ENCODE measurements at regions not wholly inside any gene's neighbourhood (a gene's known extent, or its start where the extent isn't known, plus 50 kb on each side); places are given as distances from the start of the nearest gene placed in this dataset.

GRCh38 chr9:106758911-106759310 is 104.1 kb upstream of the ZNF462 start:
- no peaks in the 10 kb centered on the region for H3K4me1 ChIP-seq (ENCODE audit: insufficient read depth)
- H3K79me2 ChIP-seq (ENCODE audit: insufficient read depth), result no peaks in the 10 kb centered on the region
- no peaks in the 10 kb centered on the region for H3F3A ChIP-seq (ENCODE audit: insufficient read depth)
- no peak for DNase-seq
- H2AFZ ChIP-seq, result no peak overlapping the region
- no peak overlapping the region for H3K9ac ChIP-seq
- in situ Hi-C loops (cut with MboI), result no loop called here
- H3K9me2 ChIP-seq (ENCODE audit: insufficient read depth), result no peaks in the 10 kb centered on the region
- WGBS, 2 experiments (ENCODE audit: low coverage in 1 of 2, low lambda C conversion rate in 2 of 2, missing lambda C conversion rate in 2 of 2), result 0 to 5% methylated on average over 1 of the region's 1 CpG
- H3K4me2 ChIP-seq (ENCODE audit: unreplicated experiment), result no peak overlapping the region
- no peaks in the 10 kb centered on the region for H3K27me3 ChIP-seq (replicated peaks; ENCODE audit: insufficient read depth)
- no peak overlapping the region for H3K4me3 ChIP-seq
- no peaks in the 10 kb centered on the region for H4K20me1 ChIP-seq (ENCODE audit: insufficient read depth)
- TF ChIP-seq EZH2phosphoT487 (IDR thresholded peaks at IDR 0.05; ENCODE audit: insufficient read depth, low read depth) (no peak), EZH2 (IDR thresholded peaks at IDR 0.05; ENCODE audit: insufficient read depth, poor library complexity, severe bottlenecking) (no peak)
- no peaks in the 10 kb centered on the region for H3K9me3 ChIP-seq (ENCODE audit: low read depth)
- H3K36me3 ChIP-seq (ENCODE audit: low read depth), result no peaks in the 10 kb centered on the region
- no peak overlapping the region for H3K27ac ChIP-seq

GRCh38 chr9:106761493-106761892 is 101.5 kb upstream of the ZNF462 start:
- H2AFZ ChIP-seq, result no peak overlapping the region
- no peaks in the 10 kb centered on the region for H3K9me3 ChIP-seq (ENCODE audit: low read depth)
- 20 to 26% methylated on average over 2 of the region's 2 CpGs for WGBS, 2 experiments (ENCODE audit: low coverage in 1 of 2, low lambda C conversion rate in 2 of 2, missing lambda C conversion rate in 2 of 2)
- no peak overlapping the region for H3K27ac ChIP-seq
- no peak overlapping the region for H3K9ac ChIP-seq
- no peak overlapping the region for H3K4me3 ChIP-seq
- no peaks in the 10 kb centered on the region for H3K79me2 ChIP-seq (ENCODE audit: insufficient read depth)
- no peak overlapping the region for H3K4me2 ChIP-seq (ENCODE audit: unreplicated experiment)
- no peak for DNase-seq
- H3K9me2 ChIP-seq (ENCODE audit: insufficient read depth), result no peaks in the 10 kb centered on the region
- H3K36me3 ChIP-seq (ENCODE audit: low read depth), result no peaks in the 10 kb centered on the region
- in situ Hi-C loops (cut with MboI), result no loop called here
- no peaks in the 10 kb centered on the region for H3K4me1 ChIP-seq (ENCODE audit: insufficient read depth)
- TF ChIP-seq EZH2phosphoT487 (IDR thresholded peaks at IDR 0.05; ENCODE audit: insufficient read depth, low read depth) (no peak), EZH2 (IDR thresholded peaks at IDR 0.05; ENCODE audit: insufficient read depth, poor library complexity, severe bottlenecking) (no peak)
- no peaks in the 10 kb centered on the region for H3F3A ChIP-seq (ENCODE audit: insufficient read depth)
- H4K20me1 ChIP-seq (ENCODE audit: insufficient read depth), result no peaks in the 10 kb centered on the region
- H3K27me3 ChIP-seq (replicated peaks; ENCODE audit: insufficient read depth), result no peaks in the 10 kb centered on the region

DNA sequence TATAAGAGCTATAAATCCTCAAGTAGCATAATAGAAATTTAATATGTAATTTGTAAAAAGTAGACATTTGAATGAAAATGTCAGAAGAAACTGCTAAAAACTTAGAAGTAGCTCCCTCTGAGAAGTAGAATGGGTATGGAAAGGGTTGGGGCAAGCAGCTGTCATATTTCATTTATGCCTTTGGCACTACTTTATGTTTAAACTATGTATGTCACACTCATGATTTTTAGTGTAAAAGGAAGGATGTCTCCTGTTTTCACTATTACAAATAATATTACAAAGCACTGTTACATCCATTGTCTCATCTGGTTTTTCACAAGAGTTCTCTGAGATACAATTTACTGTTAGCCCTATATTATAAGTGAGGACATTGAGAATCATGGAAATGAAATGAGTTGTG is 96.3 kb upstream of the ZNF462 start:
- Histone ChIP-seq H3K9ac (no peak overlapping the region), H4K20me1 (ENCODE audit: insufficient read depth) (no peaks in the 10 kb centered on the region), H3F3A (ENCODE audit: insufficient read depth) (no peaks in the 10 kb centered on the region), H3K79me2 (ENCODE audit: insufficient read depth) (no peaks in the 10 kb centered on the region), H3K9me3 (ENCODE audit: low read depth) (no peaks in the 10 kb centered on the region), H3K4me2 (ENCODE audit: unreplicated experiment) (no peak overlapping the region), H3K27ac (no peak overlapping the region), H3K9me2 (ENCODE audit: insufficient read depth) (no peaks in the 10 kb centered on the region), H3K27me3 (replicated peaks; ENCODE audit: insufficient read depth) (no peaks in the 10 kb centered on the region), H2AFZ (no peak overlapping the region), H3K36me3 (ENCODE audit: low read depth) (no peaks in the 10 kb centered on the region), H3K4me1 (ENCODE audit: insufficient read depth) (no peaks in the 10 kb centered on the region), H3K4me3 (no peak overlapping the region)
- no peak for DNase-seq
- in situ Hi-C loops (cut with MboI), result no loop called here
- TF ChIP-seq EZH2phosphoT487 (IDR thresholded peaks at IDR 0.05; ENCODE audit: insufficient read depth, low read depth), result no peak
- TF ChIP-seq EZH2 (IDR thresholded peaks at IDR 0.05; ENCODE audit: insufficient read depth, poor library complexity, severe bottlenecking), result no peak

- in situ Hi-C loops (cut with MboI), result no loop called here
- no peak for DNase-seq
- WGBS, 2 experiments (ENCODE audit: low coverage in 1 of 2, low lambda C conversion rate in 2 of 2, missing lambda C conversion rate in 2 of 2), result 32 to 39% methylated on average over 7 of the region's 7 CpGs
- Histone ChIP-seq H3K79me2 (ENCODE audit: insufficient read depth) (no peaks in the 10 kb centered on the region), H3K36me3 (ENCODE audit: low read depth) (no peaks in the 10 kb centered on the region), H2AFZ (no peak overlapping the region), H3K4me3 (no peak overlapping the region), H3K4me1 (ENCODE audit: insufficient read depth) (no peaks in the 10 kb centered on the region), H3K4me2 (ENCODE audit: unreplicated experiment) (no peak overlapping the region), H3K9me3 (ENCODE audit: low read depth) (no peaks in the 10 kb centered on the region), H4K20me1 (ENCODE audit: insufficient read depth) (no peaks in the 10 kb centered on the region), H3K9me2 (ENCODE audit: insufficient read depth) (no peaks in the 10 kb centered on the region), H3F3A (ENCODE audit: insufficient read depth) (no peaks in the 10 kb centered on the region), H3K9ac (no peak overlapping the region), H3K27me3 (replicated peaks; ENCODE audit: insufficient read depth) (no peaks in the 10 kb centered on the region), H3K27ac (no peak overlapping the region)
- TF ChIP-seq EZH2 (IDR thresholded peaks at IDR 0.05; ENCODE audit: insufficient read depth, poor library complexity, severe bottlenecking) (no peak), EZH2phosphoT487 (IDR thresholded peaks at IDR 0.05; ENCODE audit: insufficient read depth, low read depth) (no peak)
Observed at GRCh38 chr9:106769331-106769730, 93.6 kb upstream of the ZNF462 start.

DNA sequence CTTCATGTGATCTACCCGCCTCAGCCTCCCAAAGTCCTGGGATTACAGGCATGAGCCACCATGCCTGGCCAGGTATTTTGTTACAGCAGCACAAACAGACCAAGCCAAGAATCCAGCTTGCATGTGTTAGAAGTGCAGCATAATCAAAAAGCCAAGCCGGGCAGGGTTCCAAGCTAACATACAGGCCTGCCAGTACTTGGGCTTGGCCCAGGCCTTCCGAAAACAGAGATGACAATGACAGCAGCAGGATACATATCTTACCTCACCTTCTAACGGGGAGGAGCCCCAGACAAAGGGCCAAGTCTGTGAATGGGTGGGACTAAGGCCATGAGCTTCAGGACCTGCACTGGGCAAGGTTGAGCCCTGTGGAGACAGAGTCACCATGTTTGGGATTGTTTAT is 91.4 kb upstream of the ZNF462 start:
- Histone ChIP-seq H3K9me3 (ENCODE audit: low read depth) (no peaks in the 10 kb centered on the region), H2AFZ (no peak overlapping the region), H3K9ac (no peak overlapping the region), H3K36me3 (ENCODE audit: low read depth) (no peaks in the 10 kb centered on the region), H3K9me2 (ENCODE audit: insufficient read depth) (no peaks in the 10 kb centered on the region), H4K20me1 (ENCODE audit: insufficient read depth) (no peaks in the 10 kb centered on the region), H3K4me1 (ENCODE audit: insufficient read depth) (no peaks in the 10 kb centered on the region), H3K27me3 (replicated peaks; ENCODE audit: insufficient read depth) (no peaks in the 10 kb centered on the region; the same call in 1 of the 2 replicates), H3K27ac (no peak overlapping the region), H3K4me2 (ENCODE audit: unreplicated experiment) (no peak overlapping the region), H3F3A (ENCODE audit: insufficient read depth) (no peaks in the 10 kb centered on the region), H3K79me2 (ENCODE audit: insufficient read depth) (no peaks in the 10 kb centered on the region), H3K4me3 (no peak overlapping the region)
- WGBS, 2 experiments (ENCODE audit: low coverage in 1 of 2, low lambda C conversion rate in 2 of 2, missing lambda C conversion rate in 2 of 2), result 37 to 39% methylated on average over 4 of the region's 4 CpGs
- in situ Hi-C loops (cut with MboI), result no loop called here
- DNase-seq, result no peak
- no peak for TF ChIP-seq EZH2 (IDR thresholded peaks at IDR 0.05; ENCODE audit: insufficient read depth, poor library complexity, severe bottlenecking)
- no peak for TF ChIP-seq EZH2phosphoT487 (IDR thresholded peaks at IDR 0.05; ENCODE audit: insufficient read depth, low read depth)
